ENCODE measurements at regions not wholly inside any gene's neighbourhood (a gene's known extent, or its start where the extent isn't known, plus 50 kb on each side); places are given as distances from the start of the nearest gene placed in this dataset.

DNA sequence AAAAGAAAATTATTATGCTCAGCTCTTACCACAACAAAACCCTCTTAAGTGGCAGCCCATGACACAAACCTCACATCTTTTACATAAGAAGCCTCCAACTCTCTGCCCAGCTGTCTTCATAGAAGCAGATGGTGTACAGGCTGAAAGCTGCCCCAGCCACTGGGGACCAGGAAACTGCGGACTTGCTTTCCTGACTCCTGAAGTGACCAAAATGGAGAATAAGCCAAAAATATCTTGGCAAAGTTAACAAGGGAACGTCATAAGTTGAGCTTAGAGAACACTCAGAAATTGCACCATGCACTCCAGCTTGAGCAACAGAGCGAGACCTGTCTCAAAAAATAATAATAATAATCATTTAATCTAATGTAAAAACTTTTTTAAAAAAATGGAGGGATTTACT lies 160.3 kb upstream of the CDYL start:
- DNase-seq (ENCODE audit: low read depth), result no peak

DNA sequence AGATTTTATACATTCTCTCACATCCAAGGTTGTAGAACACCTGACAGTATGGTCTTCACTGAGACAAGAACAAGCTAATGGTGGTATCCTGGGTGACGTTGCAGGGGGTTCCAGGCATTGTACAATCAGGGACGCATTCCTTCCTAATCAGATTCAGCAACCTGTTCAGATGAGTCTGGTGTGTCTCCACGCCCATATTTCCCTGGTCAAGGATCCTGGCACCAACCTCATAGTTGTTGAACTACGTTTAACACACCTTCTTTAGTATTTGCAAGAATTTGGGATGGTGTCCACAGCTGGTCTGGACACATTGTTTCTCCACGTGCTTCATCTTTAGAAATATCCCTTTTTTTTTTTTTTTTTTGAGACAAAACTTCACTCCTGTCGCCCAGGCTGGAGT lies 161.0 kb upstream of the CDYL start:
- no peak for DNase-seq (ENCODE audit: low read depth)

DNA sequence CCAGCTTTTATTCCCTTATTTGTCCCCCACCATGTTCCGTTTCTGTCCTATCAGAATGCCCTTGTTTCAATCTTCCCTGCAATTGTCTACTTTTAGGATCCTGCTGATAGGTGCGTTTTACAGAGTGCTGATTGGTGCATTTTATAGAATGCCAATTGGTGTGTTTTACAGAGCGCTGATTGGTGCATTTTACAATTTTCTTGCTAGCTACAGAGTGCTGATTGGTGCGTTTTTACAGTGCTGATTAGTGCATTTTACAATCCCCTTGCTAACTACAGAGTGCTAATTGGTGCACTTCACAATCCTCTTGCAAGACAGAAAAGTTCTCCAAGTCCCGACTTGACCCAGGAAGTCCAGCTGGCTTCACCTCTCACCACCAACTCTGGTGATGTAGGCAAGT lies 161.6 kb upstream of the CDYL start:
- no peak for DNase-seq (ENCODE audit: low read depth)

- no peak for DNase-seq (ENCODE audit: low read depth)
Observed at GRCh38 chr6:4613795-4614194, 162.4 kb upstream of the CDYL start.

- DNase-seq (ENCODE audit: low read depth), result no peak
Observed at GRCh38 chr6:4613381-4613780, 162.8 kb upstream of the CDYL start.

GRCh38 chr6:4612636-4613171 lies 163.5 kb upstream of the CDYL start:
- DNase-seq (ENCODE audit: low read depth), result no peak

DNA sequence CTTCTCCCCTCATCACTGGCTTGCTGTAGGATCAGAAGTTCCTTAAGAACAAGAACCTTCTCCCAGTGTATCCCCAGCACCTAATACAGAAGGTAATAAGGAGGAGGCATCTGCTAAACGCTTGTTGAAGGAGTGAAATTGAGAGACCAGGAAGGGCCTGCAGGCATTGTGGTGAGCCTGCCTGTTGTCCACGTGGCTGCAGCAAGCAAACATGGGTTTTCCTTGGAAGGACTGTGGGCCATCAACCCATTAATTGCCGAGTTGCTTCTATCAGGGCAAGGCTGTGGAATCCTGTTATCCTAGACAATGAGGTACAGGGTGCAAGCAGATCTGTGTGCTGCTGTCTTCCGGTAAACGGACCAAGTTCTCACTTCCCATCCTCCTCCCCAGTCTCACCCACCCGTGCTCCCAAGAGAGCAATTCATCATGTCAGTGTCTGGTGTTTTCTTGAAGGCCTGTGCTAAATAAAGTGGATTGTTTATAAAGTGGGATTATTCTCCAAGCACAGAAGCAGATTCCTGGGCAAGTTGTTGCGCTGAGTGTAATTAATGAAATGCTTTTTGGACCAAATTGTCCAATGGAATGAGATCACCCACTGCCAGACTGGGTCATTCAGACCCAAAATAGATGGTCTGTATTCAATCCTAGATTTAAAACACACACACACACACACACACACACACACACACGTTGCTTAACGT lies 164.6 kb upstream of the CDYL start:
- DNase-seq (ENCODE audit: low read depth), result no peak

DNA sequence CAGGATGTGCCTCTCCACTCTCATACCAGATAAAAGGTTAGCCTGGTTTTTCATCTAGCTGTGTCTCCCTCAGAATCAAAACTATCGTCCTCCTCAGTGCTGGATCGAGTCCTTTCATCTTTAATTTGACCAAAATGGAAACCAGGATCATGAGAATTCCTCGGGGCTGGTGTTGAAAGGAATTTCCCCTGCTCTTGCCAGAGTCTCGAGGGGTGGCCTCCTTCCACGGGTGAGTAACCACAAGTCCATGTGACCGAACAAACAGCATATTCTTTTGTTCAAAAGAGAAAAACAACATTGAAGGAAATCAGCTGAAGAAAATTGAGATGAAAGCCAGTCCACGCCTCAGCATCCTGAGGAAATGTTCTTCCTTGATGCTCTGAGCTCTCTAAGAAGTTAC lies 165.9 kb upstream of the CDYL start:
- no peak for DNase-seq (ENCODE audit: low read depth)

GRCh38 chr6:4608361-4609115 lies 167.7 kb upstream of the CDYL start:
- DNase-seq (ENCODE audit: low read depth), result no peak

DNA sequence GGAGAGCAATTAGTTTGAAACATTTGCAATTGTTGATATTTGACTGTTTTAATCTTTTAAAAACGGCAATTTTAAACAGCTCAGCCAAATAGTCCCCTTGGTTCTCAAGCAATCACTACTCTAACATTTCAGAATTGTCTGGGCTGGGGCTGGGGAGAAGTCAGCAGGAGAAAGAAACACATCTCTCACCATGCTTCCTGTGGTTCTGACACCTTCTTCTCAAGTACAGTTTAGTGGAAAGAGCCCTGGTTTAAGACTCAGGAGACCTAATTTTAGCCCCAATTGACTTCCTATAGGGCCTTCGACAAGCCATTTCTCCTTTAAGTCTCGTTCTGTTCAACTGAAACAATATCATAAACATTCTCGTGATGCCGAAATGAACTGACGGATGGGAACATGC lies 168.4 kb upstream of the CDYL start:
- DNase-seq (ENCODE audit: low read depth), result no peak

DNA sequence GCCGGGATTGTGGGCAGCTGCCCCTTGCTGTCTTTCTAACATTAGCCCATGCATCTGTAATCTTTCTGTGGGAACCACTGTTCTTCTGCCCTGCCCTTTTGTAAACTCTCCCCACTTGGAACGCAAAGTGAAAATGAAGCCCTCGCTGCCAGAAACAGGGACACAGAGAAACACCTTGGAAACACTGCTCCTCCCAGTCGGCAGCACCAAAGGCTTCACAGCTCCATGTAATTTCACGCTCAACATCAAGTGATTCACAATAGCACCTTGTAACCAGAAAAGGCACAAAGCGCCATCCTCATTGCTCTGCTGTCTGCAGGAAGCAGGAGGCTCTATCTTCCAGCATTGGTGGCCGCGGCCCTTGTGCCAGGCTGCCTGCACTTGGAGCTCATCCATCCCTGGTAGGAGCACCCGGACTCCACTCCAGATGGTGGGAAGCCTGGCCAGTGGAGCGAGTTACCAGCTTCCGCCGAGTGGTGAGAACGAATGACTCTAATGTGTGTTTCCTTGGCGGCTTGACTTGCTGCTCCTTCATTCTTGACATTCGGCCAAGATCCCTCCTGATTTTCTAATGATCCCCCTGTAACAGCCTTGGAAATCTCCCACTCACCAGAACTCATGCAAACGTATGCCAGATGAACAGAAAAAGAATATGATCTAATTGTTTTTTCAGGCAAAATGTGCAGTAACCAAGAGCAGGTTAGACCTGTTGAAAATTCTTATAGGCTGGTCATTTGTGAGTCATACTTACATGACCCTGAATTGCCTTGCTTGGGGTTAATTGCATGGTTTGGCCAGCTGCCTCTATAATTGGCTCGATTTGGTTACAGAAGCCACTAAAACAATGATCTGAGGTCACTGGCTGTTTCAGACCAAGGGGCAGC lies 169.1 kb upstream of the CDYL start:
- peak; percentile 40 for DNase-seq (ENCODE audit: low read depth)

DNA sequence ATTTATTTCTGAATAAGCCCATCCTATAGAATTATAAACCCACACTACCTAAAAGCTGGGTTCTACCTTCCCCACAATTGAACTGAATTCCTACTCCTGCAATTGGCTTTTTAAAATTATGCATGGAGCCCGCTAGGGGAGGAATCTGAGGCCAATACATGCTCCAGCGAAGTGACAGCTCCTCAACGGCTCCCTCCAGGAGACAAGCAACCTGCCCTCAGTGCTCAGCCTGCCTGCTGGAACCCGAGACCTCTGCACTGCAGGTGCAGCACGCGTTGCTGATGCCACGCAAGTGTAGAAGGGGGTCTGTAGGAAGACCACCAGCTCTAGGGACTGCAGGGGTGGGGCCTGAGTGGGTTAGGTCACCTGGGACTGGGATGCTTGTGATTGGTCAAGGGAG lies 170.2 kb upstream of the CDYL start:
- no peak for DNase-seq (ENCODE audit: low read depth)

GRCh38 chr6:4603856-4604369 lies 172.3 kb upstream of the CDYL start:
- DNase-seq (ENCODE audit: low read depth), result no peak

- peak; percentile 79 for DNase-seq (ENCODE audit: low read depth)
Observed at GRCh38 chr6:4603291-4603690, 172.9 kb upstream of the CDYL start.

- DNase-seq (ENCODE audit: low read depth), result peak; percentile 78
Observed at GRCh38 chr6:4599924-4600323, 176.3 kb upstream of the CDYL start.

DNA sequence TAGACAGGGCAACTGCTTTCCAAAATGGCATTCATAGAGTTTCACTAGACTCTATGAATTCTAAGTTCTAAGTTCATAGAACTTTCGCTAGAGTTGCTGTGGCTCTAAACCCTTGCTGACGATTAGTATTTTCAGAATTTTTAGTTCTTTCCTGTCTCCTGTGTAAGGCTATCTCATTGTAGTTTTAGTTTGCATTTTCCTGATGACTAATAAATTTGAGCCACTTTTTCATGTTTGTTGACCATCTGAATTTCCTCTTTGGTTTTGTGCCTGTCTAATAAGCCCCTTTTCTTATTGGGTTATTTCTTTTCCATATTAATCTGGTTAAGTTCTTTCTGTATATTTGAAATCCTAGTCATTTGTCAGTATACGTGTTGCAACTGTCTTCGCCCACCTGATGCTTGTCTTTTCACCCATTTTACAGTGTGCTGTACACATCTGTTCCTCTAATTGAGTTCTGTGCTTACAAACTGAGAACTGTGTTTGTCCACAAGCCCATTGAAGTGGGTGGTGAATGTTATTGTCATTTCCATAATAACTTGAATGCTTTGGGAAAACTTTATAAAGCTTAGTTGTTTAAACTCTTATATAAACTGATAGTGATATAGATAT lies 177.7 kb upstream of the CDYL start:
- DNase-seq (ENCODE audit: low read depth), result no peak

DNA sequence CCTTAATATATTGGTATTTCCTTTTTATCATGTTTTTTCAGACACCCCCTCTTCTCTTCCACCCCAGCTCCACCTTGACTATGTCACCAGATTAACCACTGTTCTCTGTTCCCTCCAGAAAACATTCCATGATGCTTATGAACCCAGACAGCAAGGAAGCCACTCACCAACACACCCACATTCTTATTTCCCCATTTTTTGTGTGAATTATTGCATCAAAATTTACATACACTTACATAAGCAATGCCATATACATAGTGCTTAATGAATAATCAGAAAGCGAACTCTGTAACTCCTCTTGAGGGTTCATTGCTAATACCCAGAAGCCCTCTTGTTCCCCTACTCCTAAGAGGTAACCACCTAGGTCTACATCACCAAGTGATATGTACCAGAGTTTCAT lies 182.3 kb upstream of the CDYL start:
- DNase-seq (ENCODE audit: low read depth), result no peak

- DNase-seq (ENCODE audit: low read depth), result no peak
Observed at GRCh38 chr6:4592026-4592425, 184.2 kb upstream of the CDYL start.

DNA sequence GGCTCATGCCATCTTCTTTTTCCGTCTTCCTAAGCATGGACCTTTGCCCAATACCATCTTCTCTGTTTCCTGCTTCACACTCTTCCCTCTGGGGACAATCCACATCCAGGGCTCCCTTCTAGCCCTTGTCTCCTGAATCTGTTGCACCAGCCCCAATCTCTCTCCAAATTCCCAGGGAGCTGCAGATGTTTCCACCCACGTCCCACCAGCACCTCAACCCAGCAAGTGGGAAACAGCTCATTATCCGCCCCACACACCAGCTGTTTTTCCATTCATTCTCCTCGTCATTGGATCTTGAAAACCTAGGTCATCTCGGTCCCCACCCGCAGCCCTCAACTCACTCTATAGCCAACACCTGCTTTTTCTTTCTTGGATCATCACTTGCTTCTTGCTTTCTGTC lies 185.0 kb upstream of the CDYL start:
- no peak for DNase-seq (ENCODE audit: low read depth)

DNA sequence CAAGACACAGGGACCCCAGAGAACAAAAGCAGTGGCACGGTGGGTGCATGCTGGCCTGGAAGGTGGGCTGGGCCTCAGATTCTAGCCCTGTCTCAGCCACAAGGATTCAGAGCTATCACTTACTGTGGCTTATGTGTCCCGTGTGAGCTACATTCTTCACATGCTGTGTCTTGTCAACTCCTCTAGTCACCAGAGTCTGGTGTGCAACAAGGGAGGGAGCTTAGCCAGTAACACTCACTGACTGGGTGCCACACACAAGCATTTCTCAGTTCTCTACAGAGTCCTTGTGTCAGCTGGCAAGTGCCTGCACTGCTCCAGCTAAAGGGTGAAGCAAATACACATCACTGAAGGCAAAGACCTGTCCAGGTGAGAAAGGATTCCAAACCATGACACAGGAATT lies 186.9 kb upstream of the CDYL start:
- no peak for DNase-seq (ENCODE audit: low read depth)

- no peak for DNase-seq (ENCODE audit: low read depth)
Observed at GRCh38 chr6:4588581-4588980, 187.6 kb upstream of the CDYL start.

GRCh38 chr6:4588163-4588562 lies 188.0 kb upstream of the CDYL start:
- no peak for DNase-seq (ENCODE audit: low read depth)

Data from HS-27A (cell line).